ENCODE measurements at regions not wholly inside any gene's neighbourhood (a gene's known extent, or its start where the extent isn't known, plus 50 kb on each side); places are given as distances from the start of the nearest gene placed in this dataset.

GRCh38 chr11:127340438-127340837 is 339.9 kb upstream of the KIRREL3 start:
- Histone ChIP-seq H3K9me3 (ENCODE audit: control insufficient read depth, insufficient read depth, low read length) (no peaks in the 10 kb centered on the region), H3K9me2 (replicated peaks; ENCODE audit: control insufficient read depth, low read length) (no peaks in the 10 kb centered on the region), H3K79me2 (ENCODE audit: control insufficient read depth, low read length) (no peaks in the 10 kb centered on the region), H3F3A (ENCODE audit: control insufficient read depth, insufficient read depth) (no peaks in the 10 kb centered on the region), H3K4me1 (ENCODE audit: control insufficient read depth, low read length) (no peaks in the 10 kb centered on the region), H3K4me3 (ENCODE audit: low read length) (no peak overlapping the region), H3K4me2 (ENCODE audit: low read length) (no peak overlapping the region), H3K27me3 (ENCODE audit: control insufficient read depth, low read length) (no peaks in the 10 kb centered on the region), H4K20me1 (ENCODE audit: control insufficient read depth, insufficient read depth, low read depth, low read length) (no peaks in the 10 kb centered on the region), H3K36me3 (ENCODE audit: control insufficient read depth, low read length) (no peaks in the 10 kb centered on the region), H3K27ac (ENCODE audit: low read depth, low read length) (no peak overlapping the region)
- no peak for TF ChIP-seq EZH2phosphoT487 (IDR thresholded peaks at IDR 0.05; ENCODE audit: borderline replicate concordance, low read length)
- TF ChIP-seq CTCF (IDR thresholded peaks at IDR 0.05; ENCODE audit: low read depth, low read length, poor library complexity, severe bottlenecking) = no peak

GRCh38 chr11:127339376-127339775 is 338.8 kb upstream of the KIRREL3 start:
- Histone ChIP-seq H3K27me3 (ENCODE audit: control insufficient read depth, low read length) (no peaks in the 10 kb centered on the region), H3K9me3 (ENCODE audit: control insufficient read depth, insufficient read depth, low read length) (no peaks in the 10 kb centered on the region), H4K20me1 (ENCODE audit: control insufficient read depth, insufficient read depth, low read depth, low read length) (no peaks in the 10 kb centered on the region), H3K79me2 (ENCODE audit: control insufficient read depth, low read length) (no peaks in the 10 kb centered on the region), H3K4me1 (ENCODE audit: control insufficient read depth, low read length) (no peaks in the 10 kb centered on the region), H3K27ac (ENCODE audit: low read depth, low read length) (no peak overlapping the region), H3K9me2 (replicated peaks; ENCODE audit: control insufficient read depth, low read length) (no peaks in the 10 kb centered on the region), H3K36me3 (ENCODE audit: control insufficient read depth, low read length) (no peaks in the 10 kb centered on the region), H3K4me3 (ENCODE audit: low read length) (no peak overlapping the region), H3K4me2 (ENCODE audit: low read length) (no peak overlapping the region), H3F3A (ENCODE audit: control insufficient read depth, insufficient read depth) (no peaks in the 10 kb centered on the region)
- TF ChIP-seq CTCF (IDR thresholded peaks at IDR 0.05; ENCODE audit: low read depth, low read length, poor library complexity, severe bottlenecking) (no peak), EZH2phosphoT487 (IDR thresholded peaks at IDR 0.05; ENCODE audit: borderline replicate concordance, low read length) (no peak)

DNA sequence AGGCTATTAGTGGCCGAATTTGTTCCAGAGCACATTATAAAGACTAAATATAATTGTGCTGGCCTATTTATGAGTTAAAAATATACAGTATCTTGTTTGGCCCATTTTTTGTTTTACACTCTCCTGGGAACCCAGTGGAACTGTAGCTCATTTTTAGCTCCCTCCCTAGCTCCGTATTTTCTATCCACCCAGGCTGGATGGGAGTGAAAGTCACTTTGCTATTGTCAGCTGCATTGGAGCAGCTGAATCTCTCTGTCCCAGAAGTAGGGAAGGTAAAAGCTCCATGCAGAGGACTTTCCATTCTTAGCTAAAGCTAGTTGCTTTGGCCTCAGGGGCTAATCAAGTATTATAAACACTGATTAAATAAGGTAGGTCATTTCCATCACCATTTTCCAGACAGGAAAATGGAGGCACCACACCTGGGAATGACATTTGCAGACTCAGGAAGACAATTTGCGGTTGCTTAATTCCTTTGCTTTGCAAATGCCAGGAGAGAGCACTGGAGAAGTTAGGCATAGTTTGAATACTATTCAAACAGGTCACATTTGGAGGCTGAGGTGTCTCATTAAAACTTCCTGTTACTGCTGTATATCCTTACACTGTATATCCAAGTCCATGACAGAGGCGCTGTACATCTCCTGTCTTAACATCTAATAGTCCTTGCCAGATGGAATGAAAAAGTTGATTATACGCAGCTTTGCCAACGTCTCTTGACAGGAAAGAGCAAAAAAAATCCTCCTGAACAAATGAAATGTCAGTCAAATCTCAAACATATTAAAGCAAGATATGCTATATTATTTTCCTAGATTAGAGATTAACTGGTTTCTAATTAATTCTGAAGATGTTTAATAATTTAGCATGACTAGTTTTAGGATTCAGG is 338.1 kb upstream of the KIRREL3 start:
- Histone ChIP-seq H3K4me3 (ENCODE audit: low read length) (no peak overlapping the region), H3F3A (ENCODE audit: control insufficient read depth, insufficient read depth) (no peaks in the 10 kb centered on the region), H3K4me2 (ENCODE audit: low read length) (no peak overlapping the region), H4K20me1 (ENCODE audit: control insufficient read depth, insufficient read depth, low read depth, low read length) (no peaks in the 10 kb centered on the region), H3K27ac (ENCODE audit: low read depth, low read length) (no peak overlapping the region), H3K4me1 (ENCODE audit: control insufficient read depth, low read length) (no peaks in the 10 kb centered on the region), H3K79me2 (ENCODE audit: control insufficient read depth, low read length) (no peaks in the 10 kb centered on the region), H3K9me3 (ENCODE audit: control insufficient read depth, insufficient read depth, low read length) (no peaks in the 10 kb centered on the region), H3K27me3 (ENCODE audit: control insufficient read depth, low read length) (no peaks in the 10 kb centered on the region), H3K9me2 (replicated peaks; ENCODE audit: control insufficient read depth, low read length) (no peaks in the 10 kb centered on the region), H3K36me3 (ENCODE audit: control insufficient read depth, low read length) (no peaks in the 10 kb centered on the region)
- TF ChIP-seq EZH2phosphoT487 (IDR thresholded peaks at IDR 0.05; ENCODE audit: borderline replicate concordance, low read length) (no peak), CTCF (IDR thresholded peaks at IDR 0.05; ENCODE audit: low read depth, low read length, poor library complexity, severe bottlenecking) (no peak)

Measured in DOHH2 (cell line).